ENCODE measurements at regions not wholly inside any gene's neighbourhood (a gene's known extent, or its start where the extent isn't known, plus 50 kb on each side); places are given as distances from the start of the nearest gene placed in this dataset.

DNA sequence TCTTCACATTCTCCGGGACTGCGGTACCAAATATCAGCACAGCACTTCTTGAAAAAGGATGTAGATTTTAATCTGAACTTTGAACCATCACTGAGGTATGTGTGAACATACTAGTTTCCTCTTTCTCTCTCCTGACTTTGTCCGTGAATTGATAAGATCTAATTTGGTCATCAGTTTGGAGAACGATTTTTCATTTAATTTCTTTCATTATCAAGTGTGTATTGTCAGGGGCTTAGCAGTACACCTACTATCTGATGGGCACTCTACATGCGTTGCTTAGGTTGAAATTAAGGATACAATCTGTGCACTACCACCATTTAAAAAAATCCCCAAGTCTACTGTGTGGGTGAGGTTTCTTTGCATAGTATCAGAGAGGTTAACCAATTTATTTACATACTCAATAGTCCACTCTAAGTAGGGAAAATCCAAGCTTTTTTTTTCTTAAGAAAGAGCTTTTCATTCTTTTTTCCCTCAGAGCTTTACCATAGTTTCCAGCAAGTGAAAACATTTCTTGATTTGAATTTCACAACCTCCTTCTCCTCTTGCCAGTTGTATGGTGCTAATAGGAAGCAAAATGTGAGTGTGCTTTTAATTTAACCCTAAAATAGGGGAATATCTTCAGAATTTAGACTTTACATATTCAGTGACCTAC lies 105.4 kb upstream of the ESR1 start:
- no peak overlapping the region for H3K4me3 ChIP-seq (ENCODE audit: low read depth, low read length)
- no peak for TF ChIP-seq CTCF (IDR thresholded peaks at IDR 0.05; ENCODE audit: low read depth, low read length)

DNA sequence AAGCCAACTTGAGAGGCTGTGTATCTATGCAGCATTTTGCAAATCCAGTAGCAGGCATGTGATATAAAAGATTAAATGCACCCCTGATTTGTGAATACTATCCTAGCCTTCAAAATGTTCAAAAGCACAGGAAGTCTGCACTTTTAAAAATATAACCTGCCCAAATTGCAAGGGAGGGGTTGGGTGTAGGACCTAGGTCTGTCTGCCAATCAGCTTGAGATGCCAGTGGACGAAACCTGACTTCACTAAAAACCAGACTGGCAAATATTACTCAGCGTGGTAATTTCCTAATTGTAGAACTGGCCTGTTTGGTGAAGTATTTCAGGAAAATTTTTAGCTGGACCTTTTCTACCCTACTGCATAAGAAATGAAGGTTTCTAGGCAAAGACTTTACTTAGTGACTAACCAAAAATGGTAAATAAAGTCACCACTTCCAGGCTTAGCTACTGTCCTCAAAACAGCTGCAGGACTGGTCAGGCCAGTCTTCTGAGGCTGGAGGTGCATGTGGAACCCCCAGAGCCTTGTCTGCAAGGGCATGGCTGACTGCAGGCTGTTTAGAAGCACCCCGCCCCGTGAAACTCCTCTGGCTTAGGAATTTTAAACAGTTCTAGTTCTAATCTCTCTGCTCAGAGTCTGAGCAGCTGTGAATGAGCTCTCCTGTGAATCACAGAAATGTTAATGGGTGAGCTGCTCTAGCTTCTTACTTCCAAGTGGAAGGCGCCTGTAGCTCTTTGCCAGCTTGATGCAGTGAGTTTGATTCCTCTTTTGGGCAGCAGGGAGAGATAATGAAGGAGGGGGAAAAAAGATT lies 104.4 kb upstream of the ESR1 start:
- no peak overlapping the region for H3K4me3 ChIP-seq (ENCODE audit: low read depth, low read length)
- no peak for TF ChIP-seq CTCF (IDR thresholded peaks at IDR 0.05; ENCODE audit: low read depth, low read length)

DNA sequence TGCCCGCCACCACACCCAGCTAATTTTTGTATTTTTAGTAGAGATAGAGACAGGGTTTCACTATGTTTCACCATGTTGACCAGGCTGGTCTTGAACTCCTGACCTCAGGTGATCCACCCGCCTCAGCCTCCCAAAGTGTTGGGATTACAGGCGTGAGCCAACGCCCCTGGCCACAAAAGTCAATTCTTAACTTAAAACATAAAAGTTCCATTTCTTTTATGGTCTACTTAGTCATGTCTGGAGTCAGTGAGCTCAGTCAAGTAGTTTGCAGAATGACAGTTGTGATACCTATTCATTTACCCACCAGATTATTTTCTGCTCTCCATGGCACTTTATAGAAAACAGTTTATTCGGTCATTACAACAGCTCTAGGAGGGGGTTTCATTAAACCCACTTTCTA lies 103.1 kb upstream of the ESR1 start:
- TF ChIP-seq CTCF (IDR thresholded peaks at IDR 0.05; ENCODE audit: low read depth, low read length): no peak
- H3K4me3 ChIP-seq (ENCODE audit: low read depth, low read length): no peak overlapping the region

GRCh38 chr6:151705993-151706733 lies 101.3 kb upstream of the ESR1 start:
- TF ChIP-seq CTCF (IDR thresholded peaks at IDR 0.05; ENCODE audit: low read depth, low read length): no peak
- no peak overlapping the region for H3K4me3 ChIP-seq (ENCODE audit: low read depth, low read length)

- no peak overlapping the region for H3K4me3 ChIP-seq (ENCODE audit: low read depth, low read length)
- no peak for TF ChIP-seq CTCF (IDR thresholded peaks at IDR 0.05; ENCODE audit: low read depth, low read length)
Measured at GRCh38 chr6:151709329-151709728, 98.2 kb upstream of the ESR1 start.

GRCh38 chr6:151716526-151716932 lies 91.0 kb upstream of the ESR1 start:
- no peak for TF ChIP-seq CTCF (IDR thresholded peaks at IDR 0.05; ENCODE audit: low read depth, low read length)
- no peak overlapping the region for H3K4me3 ChIP-seq (ENCODE audit: low read depth, low read length)

DNA sequence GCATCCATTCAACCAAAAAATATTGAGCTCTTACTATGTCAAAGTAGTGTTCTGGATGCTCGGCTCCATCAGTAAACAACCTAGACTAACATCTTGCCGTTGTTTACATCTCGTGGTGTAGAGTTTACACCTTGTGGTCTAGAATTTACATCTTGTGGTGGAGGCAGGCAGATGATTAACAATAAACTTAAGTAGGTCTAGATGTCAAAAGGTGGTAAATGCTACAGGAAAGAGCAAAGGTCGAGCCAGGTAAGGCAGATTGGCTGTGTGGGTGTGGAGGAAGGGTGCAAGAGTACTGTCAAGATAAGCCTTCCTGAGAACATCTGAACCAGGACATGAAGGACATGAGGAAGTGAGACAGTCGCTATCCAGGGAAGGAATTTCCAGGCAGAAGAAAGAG lies 88.4 kb upstream of the ESR1 start:
- H3K4me3 ChIP-seq (ENCODE audit: low read depth, low read length): no peak overlapping the region
- no peak for TF ChIP-seq CTCF (IDR thresholded peaks at IDR 0.05; ENCODE audit: low read depth, low read length)
